ENCODE measurements at regions not wholly inside any gene's neighbourhood (a gene's known extent, or its start where the extent isn't known, plus 50 kb on each side); places are given as distances from the start of the nearest gene placed in this dataset.

DNA sequence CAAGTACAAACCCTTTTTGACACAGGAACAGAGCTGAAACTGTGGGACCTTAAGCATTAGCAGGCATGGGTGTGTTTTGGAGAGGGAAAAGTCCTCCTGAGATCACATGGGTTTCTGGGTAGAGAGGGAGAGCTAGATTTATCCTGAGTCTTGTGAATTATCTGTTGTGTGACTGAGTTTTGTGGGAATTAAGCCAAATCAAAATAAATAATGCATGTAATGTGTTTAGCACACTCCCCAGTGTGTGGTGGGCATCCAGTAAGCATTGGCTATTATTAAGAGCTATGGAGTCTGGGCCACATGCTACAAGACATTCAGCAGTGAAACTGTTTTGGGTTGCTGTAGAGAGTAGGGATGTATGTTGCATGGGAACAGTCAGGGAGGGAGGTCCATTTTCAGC lies 75.3 kb upstream of the JAG1 start:
- no peak for DNase-seq
- no peak for ATAC-seq (replicated peaks)
- H3K27ac Mint-ChIP-seq, result no peak overlapping the region
- peaks cover 0 to 20% of the 10 kb centered on the region in 2 donors for H3K27me3 Mint-ChIP-seq
- H3K36me3 Mint-ChIP-seq (ENCODE audit: insufficient read depth), result no peaks in the 10 kb centered on the region
- no peaks in the 10 kb centered on the region for H3K9me3 Mint-ChIP-seq
- H3K4me3 Mint-ChIP-seq, result no peak overlapping the region
- no peaks in the 10 kb centered on the region for H3K4me1 Mint-ChIP-seq (ENCODE audit: low read depth in 2 of 2)

DNA sequence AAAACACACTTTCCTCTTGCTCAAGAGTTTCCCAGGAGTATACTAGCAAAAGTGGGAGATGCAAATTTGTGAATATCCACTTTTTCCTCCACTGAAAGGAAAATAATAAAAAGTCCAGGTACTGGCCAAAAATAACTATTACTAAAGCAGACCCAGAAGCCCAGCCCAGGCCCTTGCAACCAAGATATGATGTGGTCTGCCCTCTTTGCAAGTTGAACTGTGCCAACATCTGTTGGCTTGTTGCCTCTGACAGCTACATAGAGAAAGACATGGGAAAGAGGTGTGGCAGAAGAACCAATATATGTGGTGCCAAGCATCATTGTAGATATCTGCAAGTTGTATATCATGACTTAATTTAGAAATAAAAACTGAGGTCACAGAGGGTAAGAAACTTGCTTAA lies 78.4 kb upstream of the JAG1 start:
- H3K4me1 Mint-ChIP-seq (ENCODE audit: low read depth in 2 of 2), result no peaks in the 10 kb centered on the region
- ATAC-seq (replicated peaks) (no peak), DNase-seq (no peak)
- peaks cover 7 to 46% of the 10 kb centered on the region in 2 donors for H3K27me3 Mint-ChIP-seq
- H3K27ac Mint-ChIP-seq, result no peak overlapping the region
- H3K36me3 Mint-ChIP-seq (ENCODE audit: insufficient read depth), result no peaks in the 10 kb centered on the region
- H3K4me3 Mint-ChIP-seq, result no peak overlapping the region
- no peaks in the 10 kb centered on the region for H3K9me3 Mint-ChIP-seq

DNA sequence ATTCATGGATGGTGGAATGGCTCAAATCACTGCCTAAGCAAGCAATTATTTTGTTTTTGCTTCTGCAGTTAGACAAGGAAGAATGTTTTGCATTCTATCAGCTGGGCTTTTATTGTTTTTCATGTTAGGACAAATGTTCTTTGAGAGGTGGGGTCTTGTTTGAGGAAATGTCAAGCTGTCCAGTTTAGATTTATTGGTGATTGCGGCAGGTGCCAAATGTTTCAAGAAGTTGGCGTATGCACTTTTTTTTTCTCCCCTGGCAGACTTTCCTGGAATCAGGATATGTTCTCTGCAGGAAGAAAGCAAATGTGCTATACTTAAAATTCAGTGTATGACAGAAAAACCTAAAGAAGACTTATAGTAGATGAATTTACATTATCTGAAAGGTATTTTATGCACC lies 81.0 kb upstream of the JAG1 start:
- Mint-ChIP-seq H3K27ac (no peak overlapping the region), H3K36me3 (ENCODE audit: insufficient read depth) (no peaks in the 10 kb centered on the region), H3K27me3 (peaks cover 7 to 43% of the 10 kb centered on the region in 2 donors), H3K9me3 (no peaks in the 10 kb centered on the region), H3K4me1 (ENCODE audit: low read depth in 2 of 2) (no peaks in the 10 kb centered on the region), H3K4me3 (no peak overlapping the region)
- DNase-seq, result no peak
- no peak for ATAC-seq (replicated peaks)

GRCh38 chr20:10758446-10758845 lies 84.6 kb upstream of the JAG1 start:
- Mint-ChIP-seq H3K27ac (no peak overlapping the region), H3K4me1 (ENCODE audit: low read depth in 2 of 2) (no peaks in the 10 kb centered on the region), H3K9me3 (no peaks in the 10 kb centered on the region), H3K36me3 (ENCODE audit: insufficient read depth) (no peaks in the 10 kb centered on the region), H3K27me3 (peaks cover 7 to 43% of the 10 kb centered on the region in 2 donors), H3K4me3 (no peak overlapping the region)
- ATAC-seq (replicated peaks) (no peak), DNase-seq (no peak)

- no peak for DNase-seq
- H3K36me3 Mint-ChIP-seq (ENCODE audit: insufficient read depth), result no peaks in the 10 kb centered on the region
- peaks cover 13 to 38% of the 10 kb centered on the region in 2 donors for H3K27me3 Mint-ChIP-seq
- no peak overlapping the region for H3K4me3 Mint-ChIP-seq
- no peaks in the 10 kb centered on the region for H3K9me3 Mint-ChIP-seq
- no peak for ATAC-seq (replicated peaks)
- H3K27ac Mint-ChIP-seq, result no peak overlapping the region
- no peaks in the 10 kb centered on the region for H3K4me1 Mint-ChIP-seq (ENCODE audit: low read depth in 2 of 2)
Observed at GRCh38 chr20:10761232-10761631, 87.4 kb upstream of the JAG1 start.

DNA sequence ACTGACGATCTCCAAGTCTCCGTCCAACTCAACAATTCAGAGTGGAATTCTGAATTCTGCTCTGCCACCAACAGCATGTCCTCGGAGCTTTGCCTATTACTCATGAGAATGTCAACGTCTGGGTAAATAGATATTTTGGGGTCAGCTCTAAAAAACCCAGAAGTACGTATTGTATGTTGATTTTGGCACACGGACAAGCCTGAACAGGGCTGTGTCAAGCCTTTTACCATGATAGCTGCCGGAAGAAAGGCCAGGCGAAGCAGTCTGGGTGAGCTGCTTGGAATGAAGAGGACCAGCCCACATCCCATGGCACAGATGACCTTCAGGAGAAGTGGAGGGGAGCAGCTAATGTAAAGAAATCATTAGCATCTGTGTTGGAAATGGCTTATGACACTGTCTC lies 88.0 kb upstream of the JAG1 start:
- H3K4me3 Mint-ChIP-seq, result no peak overlapping the region
- H3K27me3 Mint-ChIP-seq, result peaks cover 8 to 33% of the 10 kb centered on the region in 2 donors
- ATAC-seq (replicated peaks), result no peak
- DNase-seq, result no peak
- no peaks in the 10 kb centered on the region for H3K4me1 Mint-ChIP-seq (ENCODE audit: low read depth in 2 of 2)
- no peaks in the 10 kb centered on the region for H3K36me3 Mint-ChIP-seq (ENCODE audit: insufficient read depth)
- no peaks in the 10 kb centered on the region for H3K9me3 Mint-ChIP-seq
- no peak overlapping the region for H3K27ac Mint-ChIP-seq

DNA sequence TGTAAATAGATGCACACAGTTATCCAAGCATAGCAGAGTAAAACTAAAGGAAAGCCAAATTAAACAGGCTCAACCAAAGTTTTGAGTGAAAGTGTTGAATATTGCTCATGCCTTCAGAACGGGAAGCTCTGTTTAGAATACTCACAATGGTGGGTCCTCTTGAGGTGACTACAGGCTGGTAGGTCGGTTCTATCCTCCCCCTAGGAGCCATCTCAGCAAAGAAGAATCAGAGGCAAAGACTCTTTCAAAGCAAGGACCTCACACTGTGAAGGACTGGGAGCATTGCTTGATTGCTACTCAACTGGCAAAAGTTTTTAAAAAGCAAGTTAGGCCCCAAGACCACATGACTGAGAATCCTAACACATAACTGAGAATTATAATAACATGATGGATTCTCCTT lies 88.4 kb upstream of the JAG1 start:
- Mint-ChIP-seq H3K36me3 (ENCODE audit: insufficient read depth) (no peaks in the 10 kb centered on the region), H3K27me3 (peaks cover 6 to 30% of the 10 kb centered on the region in 2 donors), H3K4me1 (ENCODE audit: low read depth in 2 of 2) (no peaks in the 10 kb centered on the region), H3K4me3 (no peak overlapping the region), H3K27ac (no peak overlapping the region), H3K9me3 (no peaks in the 10 kb centered on the region)
- ATAC-seq (replicated peaks) (no peak), DNase-seq (no peak)

DNA sequence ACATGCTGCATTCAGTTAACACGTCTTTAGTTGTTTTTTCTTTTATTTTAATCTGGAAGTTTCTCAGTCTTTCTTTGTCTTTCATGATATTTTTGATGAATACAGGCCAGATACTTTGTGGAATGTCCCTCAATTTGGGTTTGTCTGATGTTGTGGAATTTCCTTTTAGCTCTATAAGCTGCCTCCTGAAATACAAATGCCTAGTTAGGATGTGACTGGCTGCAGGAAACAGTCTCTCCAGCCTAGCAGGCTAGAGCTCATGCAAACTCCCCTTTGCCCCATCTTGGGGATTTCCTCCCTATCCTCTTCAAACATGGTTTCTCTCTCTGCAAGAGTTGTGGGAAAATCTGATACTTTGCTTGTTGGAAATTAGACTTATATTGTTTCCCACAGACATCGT lies 89.3 kb upstream of the JAG1 start:
- H3K27ac Mint-ChIP-seq, result no peak overlapping the region
- DNase-seq, result no peak
- no peaks in the 10 kb centered on the region for H3K36me3 Mint-ChIP-seq (ENCODE audit: insufficient read depth)
- H3K4me1 Mint-ChIP-seq (ENCODE audit: low read depth in 2 of 2), result no peaks in the 10 kb centered on the region
- H3K9me3 Mint-ChIP-seq, result no peaks in the 10 kb centered on the region
- no peak overlapping the region for H3K4me3 Mint-ChIP-seq
- peaks cover 6 to 26% of the 10 kb centered on the region in 2 donors for H3K27me3 Mint-ChIP-seq
- ATAC-seq (replicated peaks), result no peak

GRCh38 chr20:10769700-10770099 lies 95.9 kb upstream of the JAG1 start:
- peaks cover 15 to 21% of the 10 kb centered on the region in 2 donors for H3K27me3 Mint-ChIP-seq

DNA sequence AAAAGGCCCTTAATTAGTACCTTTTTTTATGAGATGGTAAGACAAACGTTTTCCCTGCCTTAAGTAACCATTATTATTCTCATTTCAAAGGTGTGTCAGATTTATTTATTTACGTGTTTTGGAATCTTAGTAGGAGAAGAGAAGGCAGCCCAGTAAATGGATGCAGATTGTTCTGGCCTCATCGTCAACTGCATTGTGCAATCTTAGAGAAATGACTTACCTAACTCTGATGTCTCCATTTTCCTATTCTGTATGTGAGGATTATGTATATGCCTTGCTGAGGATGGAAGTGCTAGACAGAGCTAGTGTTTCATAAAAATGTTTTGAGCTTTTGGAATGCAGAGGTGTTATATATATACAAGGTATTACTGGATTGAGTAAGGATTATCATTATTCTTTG lies 97.0 kb upstream of the JAG1 start:
- no peak overlapping the region for H3K27ac Mint-ChIP-seq
- no peaks in the 10 kb centered on the region for H3K36me3 Mint-ChIP-seq (ENCODE audit: insufficient read depth)
- no peak overlapping the region for H3K4me3 Mint-ChIP-seq
- no peaks in the 10 kb centered on the region for H3K9me3 Mint-ChIP-seq
- DNase-seq, result no peak
- H3K4me1 Mint-ChIP-seq (ENCODE audit: low read depth in 2 of 2), result no peaks in the 10 kb centered on the region
- ATAC-seq (replicated peaks), result no peak
- H3K27me3 Mint-ChIP-seq, result peaks cover 10 to 17% of the 10 kb centered on the region in 2 donors

More at GRCh38 chr20:10769700-10770099, 95.9 kb upstream of the JAG1 start:
- no peaks in the 10 kb centered on the region for H3K36me3 Mint-ChIP-seq (ENCODE audit: insufficient read depth)
- no peaks in the 10 kb centered on the region for H3K9me3 Mint-ChIP-seq
- no peak overlapping the region for H3K4me3 Mint-ChIP-seq
- no peak for ATAC-seq (replicated peaks)
- no peak for DNase-seq
- no peaks in the 10 kb centered on the region for H3K4me1 Mint-ChIP-seq (ENCODE audit: low read depth in 2 of 2)
- no peak overlapping the region for H3K27ac Mint-ChIP-seq

DNA sequence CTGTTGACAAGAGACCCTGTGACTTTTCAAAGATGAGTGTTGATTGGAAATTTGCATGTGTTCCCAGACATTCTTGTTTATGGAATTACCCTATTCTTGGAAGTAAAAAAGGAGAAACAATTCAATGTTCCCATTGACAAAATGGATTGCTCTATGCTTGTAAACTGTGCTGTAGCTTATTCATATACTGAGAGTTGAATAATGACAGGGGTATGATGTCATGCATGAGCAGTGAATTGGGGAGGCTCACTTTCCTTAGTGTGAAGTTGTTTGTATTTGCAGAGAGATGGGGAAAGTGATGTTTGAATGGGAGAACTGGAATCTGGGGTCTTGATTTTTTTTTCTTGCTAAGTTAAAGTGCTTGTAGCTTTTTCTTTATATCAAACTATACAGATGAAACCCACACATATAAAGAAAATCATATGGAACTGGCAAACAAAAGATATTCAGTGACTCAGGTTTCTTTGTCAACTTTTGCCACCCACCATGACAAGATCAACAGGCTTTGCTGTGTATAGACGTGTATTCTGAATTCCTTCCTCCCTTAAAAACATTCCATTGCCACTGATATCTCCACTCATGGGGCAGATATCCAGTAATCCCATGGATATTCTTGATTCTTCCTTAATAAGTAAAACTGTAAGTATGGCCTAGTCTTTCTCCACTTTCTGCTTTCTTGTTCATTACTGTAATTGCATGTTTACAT lies 97.8 kb upstream of the JAG1 start:
- no peak overlapping the region for H3K4me3 Mint-ChIP-seq
- no peak overlapping the region for H3K27ac Mint-ChIP-seq
- no peaks in the 10 kb centered on the region for H3K36me3 Mint-ChIP-seq (ENCODE audit: insufficient read depth)
- DNase-seq (no peak), ATAC-seq (replicated peaks) (no peak)
- H3K27me3 Mint-ChIP-seq, result peaks cover 10 to 19% of the 10 kb centered on the region in 2 donors
- H3K9me3 Mint-ChIP-seq, result no peaks in the 10 kb centered on the region
- H3K4me1 Mint-ChIP-seq (ENCODE audit: low read depth in 2 of 2), result no peaks in the 10 kb centered on the region

DNA sequence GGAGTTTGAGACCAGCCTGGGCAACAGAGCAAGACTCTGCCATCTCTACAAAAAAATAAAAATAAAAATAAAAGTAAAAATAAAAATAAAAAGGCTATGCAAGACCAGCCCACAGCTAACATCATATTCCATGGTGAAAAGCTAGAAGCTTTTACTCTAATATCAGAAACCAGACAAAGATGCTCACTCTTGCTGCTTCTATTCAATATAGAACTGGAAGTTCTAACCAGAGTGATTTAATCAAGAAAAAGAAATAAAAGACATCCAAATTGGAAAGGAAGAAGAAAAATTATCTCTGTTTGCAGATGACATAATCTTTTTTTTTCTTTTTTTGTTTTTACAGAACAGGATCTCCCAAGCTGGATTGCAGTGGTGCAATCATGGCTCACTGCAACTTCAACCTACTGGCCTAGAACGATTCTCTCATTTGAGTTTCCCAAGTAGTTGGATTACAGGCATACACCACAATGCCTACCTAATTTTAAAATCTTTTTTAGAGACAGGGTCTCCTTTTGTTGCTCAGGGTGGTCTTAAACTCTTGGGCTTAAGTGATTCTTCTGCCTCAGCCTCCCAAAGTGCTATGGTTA lies 100.7 kb upstream of the JAG1 start:
- ATAC-seq (replicated peaks) (no peak), DNase-seq (no peak)
- no peaks in the 10 kb centered on the region for H3K36me3 Mint-ChIP-seq (ENCODE audit: insufficient read depth)
- H3K9me3 Mint-ChIP-seq, result no peaks in the 10 kb centered on the region
- H3K4me1 Mint-ChIP-seq (ENCODE audit: low read depth in 2 of 2), result no peaks in the 10 kb centered on the region
- no peak overlapping the region for H3K27ac Mint-ChIP-seq
- no peak overlapping the region for H3K4me3 Mint-ChIP-seq
- peaks cover 10 to 19% of the 10 kb centered on the region in 2 donors for H3K27me3 Mint-ChIP-seq

DNA sequence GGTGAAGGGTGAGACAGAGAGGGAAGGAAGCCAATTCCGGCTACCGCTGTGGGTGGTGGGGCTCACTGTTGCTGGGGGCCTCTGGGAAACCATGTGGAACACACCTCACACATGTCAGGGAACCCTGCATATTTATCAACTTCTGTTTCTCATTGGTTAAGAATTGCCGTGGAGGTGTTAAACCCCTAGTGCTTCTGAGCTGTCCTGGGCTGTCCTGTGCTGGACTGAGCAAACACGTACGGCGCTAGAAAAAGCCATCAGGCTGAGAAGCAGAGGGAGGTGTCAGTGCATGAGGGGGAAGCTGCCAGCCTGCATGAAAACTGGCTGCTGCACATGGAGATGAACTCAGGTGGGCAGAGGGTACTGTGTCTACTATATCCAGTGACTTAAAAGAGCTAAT lies 103.9 kb upstream of the JAG1 start:
- peaks cover 20 to 25% of the 10 kb centered on the region in 2 donors for H3K27me3 Mint-ChIP-seq
- ATAC-seq (replicated peaks), result no peak
- H3K27ac Mint-ChIP-seq, result no peak overlapping the region
- H3K36me3 Mint-ChIP-seq (ENCODE audit: insufficient read depth), result no peaks in the 10 kb centered on the region
- DNase-seq, result no peak
- no peak overlapping the region for H3K4me3 Mint-ChIP-seq
- no peaks in the 10 kb centered on the region for H3K4me1 Mint-ChIP-seq (ENCODE audit: low read depth in 2 of 2)
- no peaks in the 10 kb centered on the region for H3K9me3 Mint-ChIP-seq

DNA sequence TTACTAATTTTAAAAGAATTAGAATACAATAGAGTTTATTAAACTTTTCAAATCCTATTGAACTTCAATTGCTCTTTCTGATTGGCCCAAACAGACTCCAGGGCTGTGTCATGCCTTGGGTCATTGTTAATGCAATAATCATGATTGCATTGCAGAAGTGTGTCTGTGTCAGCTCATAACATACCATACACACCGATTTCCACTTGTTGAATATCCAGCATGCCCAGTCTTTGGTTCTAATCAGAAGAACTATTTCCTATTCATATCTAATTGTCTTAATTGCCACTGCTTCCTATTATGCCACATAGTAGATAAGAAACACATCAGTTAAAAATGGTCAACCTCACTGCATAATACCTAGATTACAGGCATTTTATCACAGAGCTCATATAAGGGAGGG lies 106.1 kb upstream of the JAG1 start:
- no peak overlapping the region for H3K27ac Mint-ChIP-seq
- H3K27me3 Mint-ChIP-seq, result peaks cover 10 to 22% of the 10 kb centered on the region in 2 donors
- no peaks in the 10 kb centered on the region for H3K9me3 Mint-ChIP-seq
- DNase-seq (no peak), ATAC-seq (replicated peaks) (no peak)
- no peaks in the 10 kb centered on the region for H3K36me3 Mint-ChIP-seq (ENCODE audit: insufficient read depth)
- H3K4me3 Mint-ChIP-seq, result no peak overlapping the region
- H3K4me1 Mint-ChIP-seq (ENCODE audit: low read depth in 2 of 2), result no peaks in the 10 kb centered on the region

Measured in effector memory CD8-positive, alpha-beta T cell (primary cell).